ENCODE measurements at regions not wholly inside any gene's neighbourhood (a gene's known extent, or its start where the extent isn't known, plus 50 kb on each side); places are given as distances from the start of the nearest gene placed in this dataset.

DNA sequence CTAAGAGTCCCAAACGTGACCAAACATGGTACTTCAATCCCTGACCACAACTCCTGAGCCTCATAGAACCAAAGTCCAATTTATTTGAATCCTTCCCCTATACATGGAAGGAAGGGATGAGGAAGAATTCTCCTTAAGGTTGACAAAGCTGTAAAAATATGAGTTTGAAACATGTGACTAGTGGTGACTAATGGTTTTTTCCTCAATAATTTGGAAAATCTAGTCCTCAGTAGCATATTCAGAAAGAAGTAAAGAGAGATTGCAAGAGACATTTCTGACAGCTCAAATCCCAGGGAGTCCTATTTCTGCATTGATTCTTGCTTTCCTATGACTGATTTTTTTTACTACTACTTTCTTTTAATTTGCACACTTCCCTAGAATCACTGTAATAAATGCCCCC lies 443.7 kb downstream of the FRK start:
- Histone ChIP-seq H3K9ac (replicated peaks; ENCODE audit: extremely low read depth, insufficient read depth, low read length) (no peak overlapping the region), H3K9me1 (replicated peaks; ENCODE audit: control insufficient read depth, extremely low read depth, insufficient read depth, low read length) (no peaks in the 10 kb centered on the region), H3K4me2 (ENCODE audit: insufficient read depth, low read length) (no peak overlapping the region), H3K4me1 (ENCODE audit: control insufficient read depth, extremely low read depth, insufficient read depth, low read length) (no peaks in the 10 kb centered on the region), H3K9me3 (replicated peaks; ENCODE audit: control insufficient read depth, insufficient read depth, low read length) (peaks cover 2% of the 10 kb centered on the region), H3K27ac (ENCODE audit: insufficient read depth, low read depth, low read length) (no peak overlapping the region), H3K27me3 (ENCODE audit: control insufficient read depth in 2 of 2, insufficient read depth in 2 of 2, low read length in 2 of 2) (no peaks in the 10 kb centered on the region), H3K79me2 (ENCODE audit: control insufficient read depth, insufficient read depth, low read length) (no peaks in the 10 kb centered on the region), H3K4me3 (replicated peaks in 1 of 3; ENCODE audit: insufficient read depth in 1 of 3, low read depth in 1 of 3, low read length in 3 of 3) (no peak overlapping the region), H4K20me1 (replicated peaks; ENCODE audit: control insufficient read depth, extremely low read depth, insufficient read depth, low read length) (no peaks in the 10 kb centered on the region), H3K36me3 (ENCODE audit: control insufficient read depth in 2 of 2, extremely low read depth in 1 of 2, insufficient read depth in 2 of 2, low read length in 2 of 2) (no peaks in the 10 kb centered on the region), H2AFZ (ENCODE audit: low read depth, low read length) (no peak overlapping the region)
- no TSS peak for BruUV-seq (replicated peaks)
- DNase-seq (ENCODE audit: low read depth, low spot score): no peak
- intact Hi-C loops (cut with micrococcal nuclease) (no loop called here), dilution Hi-C loops (cut with MboI; ENCODE audit: extremely low pct_ligation_motif_present, low sequenced_read_pairs) (no loop called here)
- POLR2A ChIA-PET: no interaction called here
- FAIRE-seq: no peak
- no peak for TF ChIP-seq JUN (IDR thresholded peaks at IDR 0.05; ENCODE audit: borderline replicate concordance, insufficient read depth, insufficient read length, low read depth)
- TF ChIP-seq, protein P1, sequence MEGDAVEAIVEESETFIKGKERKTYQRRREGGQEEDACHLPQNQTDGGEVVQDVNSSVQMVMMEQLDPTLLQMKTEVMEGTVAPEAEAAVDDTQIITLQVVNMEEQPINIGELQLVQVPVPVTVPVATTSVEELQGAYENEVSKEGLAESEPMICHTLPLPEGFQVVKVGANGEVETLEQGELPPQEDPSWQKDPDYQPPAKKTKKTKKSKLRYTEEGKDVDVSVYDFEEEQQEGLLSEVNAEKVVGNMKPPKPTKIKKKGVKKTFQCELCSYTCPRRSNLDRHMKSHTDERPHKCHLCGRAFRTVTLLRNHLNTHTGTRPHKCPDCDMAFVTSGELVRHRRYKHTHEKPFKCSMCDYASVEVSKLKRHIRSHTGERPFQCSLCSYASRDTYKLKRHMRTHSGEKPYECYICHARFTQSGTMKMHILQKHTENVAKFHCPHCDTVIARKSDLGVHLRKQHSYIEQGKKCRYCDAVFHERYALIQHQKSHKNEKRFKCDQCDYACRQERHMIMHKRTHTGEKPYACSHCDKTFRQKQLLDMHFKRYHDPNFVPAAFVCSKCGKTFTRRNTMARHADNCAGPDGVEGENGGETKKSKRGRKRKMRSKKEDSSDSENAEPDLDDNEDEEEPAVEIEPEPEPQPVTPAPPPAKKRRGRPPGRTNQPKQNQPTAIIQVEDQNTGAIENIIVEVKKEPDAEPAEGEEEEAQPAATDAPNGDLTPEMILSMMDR (IDR thresholded peaks at IDR 0.05; ENCODE audit: extremely low read depth in 1 of 2, insufficient read depth in 1 of 2, low read depth in 1 of 2, low read length in 2 of 2): no peak
- TF ChIP-seq POLR2AphosphoS5 (IDR thresholded peaks at IDR 0.05; ENCODE audit: insufficient read depth, low read depth, low read length): no peak
- CTCF ChIA-PET: no interaction called here

DNA sequence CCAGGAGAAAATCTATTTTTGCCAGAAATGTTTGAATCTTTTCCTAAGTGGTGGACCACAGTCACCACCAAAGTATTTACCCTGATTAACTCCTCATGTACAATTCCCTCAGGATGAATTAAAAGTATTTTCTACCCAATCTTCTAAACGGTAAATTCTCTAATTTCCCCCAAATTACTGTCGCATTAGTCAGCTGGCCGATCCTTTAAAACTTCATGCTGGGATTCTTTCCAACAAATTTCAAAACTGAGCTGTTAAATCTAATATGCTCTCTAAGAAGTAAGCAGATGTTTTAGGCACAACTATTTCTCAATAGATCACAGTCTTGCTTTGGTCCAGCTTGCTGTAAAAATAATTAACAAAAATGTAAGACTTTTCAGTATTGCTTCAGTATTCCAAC lies 447.2 kb downstream of the FRK start:
- Histone ChIP-seq H3K36me3 (ENCODE audit: control insufficient read depth in 2 of 2, extremely low read depth in 1 of 2, insufficient read depth in 2 of 2, low read length in 2 of 2) (no peaks in the 10 kb centered on the region), H3K9me3 (replicated peaks; ENCODE audit: control insufficient read depth, insufficient read depth, low read length) (peaks cover under 1% of the 10 kb centered on the region), H3K79me2 (ENCODE audit: control insufficient read depth, insufficient read depth, low read length) (no peaks in the 10 kb centered on the region), H3K27ac (ENCODE audit: insufficient read depth, low read depth, low read length) (no peak overlapping the region), H3K9ac (replicated peaks; ENCODE audit: extremely low read depth, insufficient read depth, low read length) (no peak overlapping the region), H3K4me1 (ENCODE audit: control insufficient read depth, extremely low read depth, insufficient read depth, low read length) (no peaks in the 10 kb centered on the region), H3K4me2 (ENCODE audit: insufficient read depth, low read length) (no peak overlapping the region), H3K27me3 (ENCODE audit: control insufficient read depth in 2 of 2, insufficient read depth in 2 of 2, low read length in 2 of 2) (no peaks in the 10 kb centered on the region), H3K4me3 (replicated peaks in 1 of 3; ENCODE audit: insufficient read depth in 1 of 3, low read depth in 1 of 3, low read length in 3 of 3) (no peak overlapping the region), H3K9me1 (replicated peaks; ENCODE audit: control insufficient read depth, extremely low read depth, insufficient read depth, low read length) (no peaks in the 10 kb centered on the region), H4K20me1 (replicated peaks; ENCODE audit: control insufficient read depth, extremely low read depth, insufficient read depth, low read length) (no peaks in the 10 kb centered on the region), H2AFZ (ENCODE audit: low read depth, low read length) (no peak overlapping the region)
- intact Hi-C loops (cut with micrococcal nuclease) (no loop called here), dilution Hi-C loops (cut with MboI; ENCODE audit: extremely low pct_ligation_motif_present, low sequenced_read_pairs) (no loop called here)
- no peak for TF ChIP-seq POLR2A (IDR thresholded peaks at IDR 0.05; ENCODE audit: low read depth, low read length)
- TF ChIP-seq POLR2AphosphoS5 (IDR thresholded peaks at IDR 0.05; ENCODE audit: insufficient read depth, low read depth, low read length): no peak
- TF ChIP-seq, protein P1 (IDR thresholded peaks at IDR 0.05; ENCODE audit: extremely low read depth in 1 of 2, insufficient read depth in 1 of 2, low read depth in 1 of 2, low read length in 2 of 2): no peak
- TF ChIP-seq GATA2 (IDR thresholded peaks at IDR 0.05; ENCODE audit: insufficient read depth, insufficient read length, low read depth, low read length): no peak
- no peak for TF ChIP-seq JUN (IDR thresholded peaks at IDR 0.05; ENCODE audit: borderline replicate concordance, insufficient read depth, insufficient read length, low read depth)
- no peak for TF ChIP-seq MYC (IDR thresholded peaks at IDR 0.05; ENCODE audit: low read depth, low read length)
- BruUV-seq (replicated peaks): no TSS peak
- ChIA-PET POLR2A (no interaction called here), CTCF (no interaction called here)
- DNase-seq (ENCODE audit: low read depth, low spot score) (no peak), FAIRE-seq (no peak)
